HG03342 (cell line): ENCODE measurements at regions not wholly inside any gene's neighbourhood (a gene's known extent, or its start where the extent isn't known, plus 50 kb on each side); places are given as distances from the start of the nearest gene placed in this dataset.
"Not testable (repeated sequence)": the region's sequence is repeated elsewhere in the genome, so short reads cannot be mapped to it uniquely, and the experiment has no call there.

ENCODE experiments used
- ATAC-seq: cut with Tn5 transposase; IDR thresholded peaks from one replicate; pipeline ENCODE4 v1.9.1; 2021; ENCODE audit warnings: mild to moderate bottlenecking, moderate library complexity; ENCODE audit not compliant: unreplicated experiment

- ATAC-seq: no peak
Observed at GRCh38 chr4:54855191-54855854, 197.6 kb downstream of the KIT start.

GRCh38 chr4:54852602-54853001, 194.8 kb downstream of the KIT start:
- ATAC-seq: no peak

- ATAC-seq: no peak
Observed at GRCh38 chr4:54852054-54852453, 194.3 kb downstream of the KIT start.

DNA sequence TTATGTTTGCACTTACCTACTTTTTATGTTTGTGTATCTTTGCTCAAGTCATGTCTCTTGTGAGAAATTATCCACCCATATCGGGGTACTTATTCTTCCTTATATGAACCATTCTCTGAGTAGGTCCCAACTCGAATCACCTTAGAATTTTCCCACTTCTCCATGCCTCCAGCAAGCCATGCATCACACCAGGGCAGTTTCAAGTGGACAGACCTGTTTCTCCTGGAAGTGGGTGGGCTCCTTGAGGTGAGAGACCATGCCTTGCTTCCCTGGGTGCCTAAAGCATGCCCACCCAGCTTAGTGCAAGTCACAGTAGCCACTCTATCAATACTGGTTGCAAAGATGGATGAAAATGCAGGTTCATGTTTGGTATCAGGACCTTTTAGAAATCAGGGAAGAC, 187.2 kb downstream of the KIT start:
- no peak for ATAC-seq

DNA sequence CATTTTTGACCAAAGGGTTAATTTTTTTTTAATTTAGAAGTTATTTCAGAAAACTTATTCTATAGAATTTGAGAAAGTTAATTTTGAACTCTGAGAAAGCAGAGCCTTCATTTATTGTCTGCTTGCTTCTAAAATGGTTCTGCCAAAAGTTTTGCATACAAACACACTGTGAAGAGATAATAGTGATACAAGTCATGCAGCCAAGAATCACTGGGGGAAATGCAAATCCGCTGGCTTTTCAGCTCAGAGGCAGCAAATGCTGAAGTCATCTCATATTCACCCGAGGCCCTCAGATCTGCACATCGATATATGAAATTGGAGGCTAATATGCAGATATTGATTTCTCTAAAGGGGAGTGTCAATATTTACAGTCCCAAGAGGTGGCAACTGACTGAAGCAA, 186.2 kb downstream of the KIT start:
- ATAC-seq: no peak

GRCh38 chr4:54843106-54843505, 185.3 kb downstream of the KIT start:
- no peak for ATAC-seq

DNA sequence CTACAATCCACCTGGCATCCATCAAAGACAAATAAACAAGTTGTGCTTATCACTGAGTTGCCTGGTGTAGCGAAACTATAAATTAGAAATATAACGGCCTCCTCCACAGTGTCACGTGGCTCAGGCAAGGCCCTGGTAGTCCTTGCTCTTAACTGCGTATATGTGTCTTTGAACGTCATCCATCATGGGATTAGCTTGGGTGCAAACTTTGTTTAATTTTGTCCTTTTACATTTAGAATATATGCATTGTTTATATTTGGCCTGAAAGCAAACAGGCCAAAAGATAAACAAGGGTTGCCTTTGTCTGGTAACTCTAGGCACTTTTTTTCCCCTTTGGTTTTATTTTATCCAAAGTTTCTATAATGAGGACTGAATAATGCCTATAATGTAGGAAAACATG, 184.9 kb downstream of the KIT start:
- no peak for ATAC-seq

- ATAC-seq: no peak
Observed at GRCh38 chr4:54842226-54842625, 184.5 kb downstream of the KIT start.

- no peak for ATAC-seq
Observed at GRCh38 chr4:54840992-54841768, 183.4 kb downstream of the KIT start.

DNA sequence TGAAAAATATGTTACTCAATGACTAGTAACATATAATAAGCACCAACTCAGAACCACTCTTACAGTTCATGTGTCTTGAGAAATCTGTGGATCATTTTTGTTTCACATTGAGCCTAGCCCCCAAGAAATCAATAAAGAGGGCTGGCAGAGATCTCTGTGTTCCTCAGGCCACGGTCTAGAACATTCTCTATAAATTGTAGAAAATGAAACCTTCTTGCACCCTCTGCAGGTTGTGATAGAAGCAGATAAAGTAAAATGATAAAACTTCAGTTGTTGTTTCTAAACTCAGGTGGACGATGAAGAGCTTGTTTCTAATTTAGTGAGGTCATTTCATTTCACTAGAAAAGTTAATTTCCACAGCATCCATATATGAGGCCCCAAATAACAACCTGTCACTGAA, 182.7 kb downstream of the KIT start:
- no peak for ATAC-seq

- no peak for ATAC-seq
Observed at GRCh38 chr4:54838301-54838700, 180.5 kb downstream of the KIT start.

- no peak for ATAC-seq
Observed at GRCh38 chr4:54837576-54838140, 179.9 kb downstream of the KIT start.

GRCh38 chr4:54828361-54828760, 170.6 kb downstream of the KIT start:
- not testable (repeated sequence) for ATAC-seq

DNA sequence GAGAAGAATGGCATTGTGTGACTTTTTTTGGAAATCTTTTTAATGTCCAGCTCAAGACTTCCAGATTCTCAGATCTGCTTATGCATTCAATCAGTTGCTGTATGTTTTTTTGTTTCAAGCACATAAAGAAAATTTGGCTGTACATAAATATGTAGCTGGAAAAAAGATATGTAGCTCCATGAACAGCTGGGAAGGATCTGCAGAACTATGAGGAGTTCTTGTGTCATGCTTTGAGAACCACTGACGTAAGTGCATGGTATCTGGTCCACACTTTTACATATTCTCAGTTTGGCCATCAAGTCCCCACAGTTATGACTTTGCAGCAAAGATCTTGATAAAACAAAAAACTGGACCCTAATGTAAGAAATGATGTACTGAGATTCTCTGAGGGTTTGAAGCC, 165.9 kb downstream of the KIT start:
- no peak for ATAC-seq

DNA sequence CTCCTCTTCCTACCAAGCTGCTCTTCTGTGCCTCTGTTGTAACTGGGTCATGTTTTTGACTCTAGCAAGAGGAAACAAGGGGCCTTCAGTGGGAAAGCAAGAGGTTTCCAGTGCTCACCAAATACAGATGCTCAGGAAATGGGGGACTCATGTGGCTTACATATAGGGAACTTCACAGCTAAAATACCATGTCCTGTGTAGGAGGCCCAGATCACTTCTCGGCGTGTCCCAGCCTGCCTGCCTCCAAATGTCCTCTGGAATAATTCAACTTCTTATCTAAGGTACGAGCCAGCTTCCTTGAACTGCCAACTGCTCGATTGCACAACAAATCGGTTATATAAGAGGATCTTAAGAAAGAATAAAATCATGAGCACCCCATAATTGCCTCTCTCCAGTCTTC, 161.3 kb downstream of the KIT start:
- ATAC-seq: no peak

DNA sequence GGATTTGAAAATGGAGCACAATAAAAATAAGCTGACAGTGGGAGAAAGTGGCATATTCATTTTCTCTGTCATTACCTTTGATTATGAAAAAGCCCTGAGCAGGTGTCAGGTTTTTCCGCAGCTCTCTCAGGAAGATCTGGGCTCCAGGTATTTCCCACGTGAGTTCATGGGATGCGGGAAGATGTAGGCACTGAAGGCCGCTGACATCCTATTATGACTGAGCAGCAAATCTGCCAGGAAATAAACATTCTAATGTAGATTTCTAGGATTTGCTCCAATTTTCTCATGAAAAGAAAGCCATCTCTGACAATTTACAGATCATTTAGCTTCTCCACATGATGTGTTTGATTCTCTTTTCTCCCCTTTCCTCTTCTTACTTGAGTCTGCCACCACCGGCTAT, 160.7 kb downstream of the KIT start:
- ATAC-seq: no peak

- ATAC-seq: no peak
Observed at GRCh38 chr4:54813674-54814073, 155.9 kb downstream of the KIT start.

DNA sequence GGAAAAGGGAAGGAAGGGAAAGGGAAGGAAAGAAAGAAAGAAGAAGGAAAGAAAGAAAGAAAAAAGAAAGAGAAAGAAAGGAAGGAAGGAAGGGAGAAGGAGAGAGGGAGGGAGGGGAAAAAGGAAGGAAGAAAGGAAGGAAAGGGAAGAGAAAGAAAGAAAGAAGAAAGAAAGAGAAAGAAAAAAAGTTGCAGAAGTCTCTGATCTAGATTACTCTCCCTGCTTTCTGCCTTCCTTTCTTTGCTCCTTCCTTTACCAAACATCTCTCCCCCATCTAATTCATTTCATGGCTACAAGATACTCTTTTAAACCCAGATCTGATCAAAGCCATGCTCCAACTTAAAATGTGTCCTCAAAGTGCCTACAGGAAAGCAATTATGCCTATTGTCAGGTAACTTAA, 148.6 kb downstream of the KIT start:
- no peak for ATAC-seq

DNA sequence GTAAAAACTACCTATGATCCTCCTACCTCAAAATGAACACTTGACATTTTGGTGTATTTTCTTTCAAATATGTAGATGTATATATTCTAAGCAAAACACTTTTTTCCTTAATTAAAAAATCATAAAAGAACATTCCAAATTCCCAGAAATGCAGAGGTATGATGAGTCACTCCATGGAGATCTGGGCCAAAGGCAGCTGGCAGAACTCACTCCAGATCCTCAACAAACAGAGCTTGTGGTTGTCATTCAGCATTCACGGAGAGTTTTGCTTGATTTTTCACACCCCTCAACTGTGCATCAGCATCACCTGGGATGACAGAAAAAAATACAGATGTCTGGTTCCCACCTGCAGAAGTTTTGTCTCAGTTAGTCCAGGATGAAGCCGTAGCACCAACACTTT, 144.6 kb downstream of the KIT start:
- no peak for ATAC-seq

GRCh38 chr4:54800831-54801530, 143.2 kb downstream of the KIT start:
- ATAC-seq: no peak

DNA sequence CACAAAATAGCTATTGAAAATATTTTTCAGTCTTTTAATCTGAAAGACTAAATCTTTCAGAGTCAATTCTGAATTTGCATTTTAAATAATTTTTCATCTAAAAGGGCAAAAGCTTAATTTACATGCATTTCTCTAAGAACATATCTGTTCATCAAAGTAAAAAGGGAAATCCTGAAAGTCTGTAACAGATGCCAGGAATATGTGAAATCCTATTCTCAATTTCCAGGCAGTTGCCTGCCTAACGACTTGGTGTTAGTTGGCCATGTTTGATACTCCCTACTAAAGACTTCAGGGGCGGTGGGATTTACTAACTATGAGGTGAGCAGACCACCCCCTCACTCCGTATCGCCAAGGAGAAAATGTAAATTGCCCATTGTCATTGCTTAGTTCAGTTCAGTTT, 136.8 kb downstream of the KIT start:
- no peak for ATAC-seq
